Activated T-helper 2 cell treated with anti-CD3 and anti-CD28 coated beads, Interferon-gamma antibody, Interleukin-2, Interleukin-4, amounts not matched to agents 10 μg/mL and 5 μg/mL and 100 μg/mL, durations not matched to agents 14 hours and 24 hours and 36 hours (primary cell): ENCODE measurements at regions not wholly inside any gene's neighbourhood (a gene's known extent, or its start where the extent isn't known, plus 50 kb on each side); places are given as distances from the start of the nearest gene placed in this dataset.

Experiments
- DNase-seq: peaks from one replicate; pipeline ENCODE4 v3.0.0; 2021; ENCODE audit warnings: low spot score
- H3K27ac Mint-ChIP-seq: one replicate; pipeline ENCODE4 v1.8.0; 2021; ENCODE audit warnings: mixed read lengths
- H3K27me3 Mint-ChIP-seq: one replicate; pipeline ENCODE4 v1.8.0; 2021; ENCODE audit warnings: low read depth, mixed read lengths
- H3K36me3 Mint-ChIP-seq: one replicate; pipeline ENCODE4 v1.8.0; 2021; ENCODE audit warnings: low read depth, mixed read lengths
- H3K4me1 Mint-ChIP-seq: one replicate; pipeline ENCODE4 v1.8.0; 2021; ENCODE audit warnings: low read depth, mixed read lengths
- H3K4me3 Mint-ChIP-seq: one replicate; pipeline ENCODE4 v1.8.0; 2021; ENCODE audit warnings: low read depth, mild to moderate bottlenecking, moderate library complexity, mixed read lengths
- H3K9me3 Mint-ChIP-seq: one replicate; pipeline ENCODE4 v1.8.0; 2021; ENCODE audit warnings: mixed read lengths
- intact Hi-C: fragments of 100-400 bp; cut with micrococcal nuclease; formaldehyde crosslinking; loops from one replicate; pipeline ENCODE4 v1.15.1; 2023

DNA sequence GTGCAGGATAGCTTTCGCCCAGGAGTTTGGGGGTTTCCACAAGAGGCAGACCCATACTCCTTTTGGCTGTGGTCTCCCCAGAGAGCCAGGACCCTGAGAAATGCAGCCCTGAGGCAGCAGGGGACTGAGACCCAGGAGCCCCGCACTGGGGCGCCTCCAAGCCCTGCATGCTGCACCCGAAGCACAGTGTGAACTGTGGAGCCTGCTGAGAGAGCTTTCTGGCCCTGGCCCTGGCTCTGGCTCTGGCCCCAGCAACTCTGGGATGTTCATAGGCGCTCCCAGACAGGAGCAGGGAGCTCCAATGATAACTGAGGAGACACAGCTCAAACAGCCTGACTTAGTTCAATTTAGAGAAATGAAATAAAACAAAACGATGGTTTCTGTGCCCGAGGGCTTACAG is 96.4 kb upstream of the TEX51 start:
- Mint-ChIP-seq H3K36me3 (no peaks in the 10 kb centered on the region), H3K4me1 (no peaks in the 10 kb centered on the region), H3K27ac (no peak overlapping the region), H3K9me3 (no peaks in the 10 kb centered on the region), H3K27me3 (no peaks in the 10 kb centered on the region), H3K4me3 (no peak overlapping the region)
- no peak for DNase-seq
- intact Hi-C loops, result no loop called here

DNA sequence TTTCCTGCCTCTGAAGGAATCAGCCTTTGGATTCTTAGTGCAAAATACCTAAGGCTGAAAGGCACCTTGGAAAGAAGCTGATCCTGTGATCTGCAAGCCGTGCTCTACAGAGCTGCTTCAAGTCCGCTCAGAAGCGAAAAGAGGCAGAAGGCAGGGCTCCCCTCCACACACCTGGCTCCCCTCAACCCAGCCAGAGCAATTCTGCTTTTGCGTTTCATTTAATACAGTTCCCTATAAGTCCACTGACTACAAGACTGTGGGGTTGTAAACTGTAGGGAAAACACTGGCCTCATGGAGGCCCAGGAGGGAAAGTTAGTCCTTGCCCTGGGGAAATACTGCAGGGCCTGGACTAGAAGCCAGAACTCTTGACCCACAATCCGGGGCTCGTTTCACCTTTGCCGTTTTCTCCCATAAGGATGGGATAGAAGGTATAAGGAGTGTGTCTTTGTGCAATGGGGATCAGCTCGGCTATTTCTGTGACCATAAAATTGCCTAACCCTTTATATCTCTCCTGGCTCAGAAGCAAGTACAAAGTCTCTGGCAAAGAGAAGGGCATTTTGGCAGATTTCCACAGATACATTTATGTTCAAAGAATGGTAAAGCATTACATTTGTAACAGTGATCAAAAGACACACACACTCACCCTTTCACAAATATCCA is 95.8 kb upstream of the TEX51 start:
- intact Hi-C loops, result no loop called here
- Mint-ChIP-seq H3K27me3 (no peaks in the 10 kb centered on the region), H3K9me3 (no peaks in the 10 kb centered on the region), H3K4me3 (no peak overlapping the region), H3K36me3 (no peaks in the 10 kb centered on the region), H3K27ac (no peak overlapping the region), H3K4me1 (no peaks in the 10 kb centered on the region)
- DNase-seq, result no peak

GRCh38 chr2:126803434-126803775 is 95.3 kb upstream of the TEX51 start:
- H3K9me3 Mint-ChIP-seq, result no peaks in the 10 kb centered on the region
- H3K4me3 Mint-ChIP-seq, result no peak overlapping the region
- intact Hi-C loops, result no loop called here
- no peaks in the 10 kb centered on the region for H3K27me3 Mint-ChIP-seq
- H3K36me3 Mint-ChIP-seq, result no peaks in the 10 kb centered on the region
- H3K4me1 Mint-ChIP-seq, result no peaks in the 10 kb centered on the region
- no peak for DNase-seq
- H3K27ac Mint-ChIP-seq, result no peak overlapping the region

- no peaks in the 10 kb centered on the region for H3K9me3 Mint-ChIP-seq
- intact Hi-C loops, result no loop called here
- no peaks in the 10 kb centered on the region for H3K36me3 Mint-ChIP-seq
- H3K27me3 Mint-ChIP-seq, result no peaks in the 10 kb centered on the region
- no peak for DNase-seq
- no peaks in the 10 kb centered on the region for H3K4me1 Mint-ChIP-seq
- H3K27ac Mint-ChIP-seq, result no peak overlapping the region
- H3K4me3 Mint-ChIP-seq, result no peak overlapping the region
Observed at GRCh38 chr2:126804347-126804746, 94.3 kb upstream of the TEX51 start.

GRCh38 chr2:126808929-126809328 is 89.8 kb upstream of the TEX51 start:
- intact Hi-C loops, result no loop called here
- Mint-ChIP-seq H3K4me1 (no peaks in the 10 kb centered on the region), H3K4me3 (no peak overlapping the region), H3K36me3 (no peaks in the 10 kb centered on the region), H3K27me3 (no peaks in the 10 kb centered on the region), H3K27ac (no peak overlapping the region), H3K9me3 (no peaks in the 10 kb centered on the region)
- no peak for DNase-seq

- H3K36me3 Mint-ChIP-seq, result no peaks in the 10 kb centered on the region
- H3K27ac Mint-ChIP-seq, result no peak overlapping the region
- no peak for DNase-seq
- H3K9me3 Mint-ChIP-seq, result no peaks in the 10 kb centered on the region
- H3K27me3 Mint-ChIP-seq, result no peaks in the 10 kb centered on the region
- H3K4me3 Mint-ChIP-seq, result no peak overlapping the region
- intact Hi-C loops, result no loop called here
- H3K4me1 Mint-ChIP-seq, result no peaks in the 10 kb centered on the region
Observed at GRCh38 chr2:126809340-126809739, 89.3 kb upstream of the TEX51 start.

DNA sequence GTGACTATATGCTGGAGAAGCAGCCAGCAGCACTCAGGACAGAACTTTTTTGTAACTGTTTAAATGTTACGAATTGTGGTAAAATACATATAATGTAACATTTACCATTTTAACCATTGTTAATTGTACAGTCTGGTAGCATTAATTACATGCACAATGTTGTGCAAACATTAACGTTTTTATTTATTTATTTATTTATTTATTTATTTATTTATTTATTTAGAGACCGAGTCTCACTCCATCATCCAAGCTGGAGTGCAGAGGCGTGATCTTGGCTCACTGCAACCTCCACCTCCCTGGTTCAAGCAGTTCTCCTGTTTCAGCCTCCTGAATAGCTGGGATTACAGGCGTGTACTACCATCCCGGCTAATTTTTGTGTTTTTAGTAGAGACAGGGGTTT is 88.7 kb upstream of the TEX51 start:
- intact Hi-C loops, result no loop called here
- H3K4me3 Mint-ChIP-seq, result no peak overlapping the region
- H3K27me3 Mint-ChIP-seq, result no peaks in the 10 kb centered on the region
- DNase-seq, result no peak
- no peaks in the 10 kb centered on the region for H3K4me1 Mint-ChIP-seq
- no peaks in the 10 kb centered on the region for H3K36me3 Mint-ChIP-seq
- no peaks in the 10 kb centered on the region for H3K9me3 Mint-ChIP-seq
- H3K27ac Mint-ChIP-seq, result no peak overlapping the region

DNA sequence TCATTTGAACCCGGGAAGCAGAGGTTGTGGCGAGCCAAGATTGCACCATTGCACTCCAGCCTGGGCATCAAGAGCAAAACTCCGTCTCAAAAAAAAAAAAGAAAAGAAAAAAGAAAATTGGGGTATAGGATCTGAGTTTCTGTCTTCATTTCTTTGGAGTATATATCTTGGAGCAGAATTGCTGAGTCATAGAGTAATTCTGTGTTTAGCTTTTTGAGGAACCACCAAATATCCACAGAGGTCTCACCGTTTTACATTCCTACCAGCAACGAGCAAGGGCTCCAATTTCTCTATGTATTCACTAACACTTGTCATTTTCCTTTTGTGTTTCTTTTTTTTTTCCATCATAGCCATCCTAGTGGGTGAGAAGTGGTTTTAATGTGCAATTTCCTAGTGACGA is 87.6 kb upstream of the TEX51 start:
- intact Hi-C loops, result no loop called here
- no peak for DNase-seq
- Mint-ChIP-seq H3K27me3 (no peaks in the 10 kb centered on the region), H3K27ac (no peak overlapping the region), H3K9me3 (no peaks in the 10 kb centered on the region), H3K4me1 (no peaks in the 10 kb centered on the region), H3K4me3 (no peak overlapping the region), H3K36me3 (no peaks in the 10 kb centered on the region)

GRCh38 chr2:126817172-126817571 is 81.5 kb upstream of the TEX51 start:
- Mint-ChIP-seq H3K4me3 (no peak overlapping the region), H3K27me3 (peaks cover 9% of the 10 kb centered on the region), H3K27ac (no peak overlapping the region), H3K36me3 (no peaks in the 10 kb centered on the region), H3K4me1 (no peaks in the 10 kb centered on the region), H3K9me3 (no peaks in the 10 kb centered on the region)
- no peak for DNase-seq
- intact Hi-C loops, result no loop called here

GRCh38 chr2:126822115-126822514 is 76.6 kb upstream of the TEX51 start:
- Mint-ChIP-seq H3K4me1 (no peaks in the 10 kb centered on the region), H3K27me3 (peaks cover 9% of the 10 kb centered on the region), H3K27ac (no peak overlapping the region), H3K36me3 (no peaks in the 10 kb centered on the region), H3K9me3 (no peaks in the 10 kb centered on the region), H3K4me3 (no peak overlapping the region)
- intact Hi-C loops, result no loop called here
- no peak for DNase-seq

DNA sequence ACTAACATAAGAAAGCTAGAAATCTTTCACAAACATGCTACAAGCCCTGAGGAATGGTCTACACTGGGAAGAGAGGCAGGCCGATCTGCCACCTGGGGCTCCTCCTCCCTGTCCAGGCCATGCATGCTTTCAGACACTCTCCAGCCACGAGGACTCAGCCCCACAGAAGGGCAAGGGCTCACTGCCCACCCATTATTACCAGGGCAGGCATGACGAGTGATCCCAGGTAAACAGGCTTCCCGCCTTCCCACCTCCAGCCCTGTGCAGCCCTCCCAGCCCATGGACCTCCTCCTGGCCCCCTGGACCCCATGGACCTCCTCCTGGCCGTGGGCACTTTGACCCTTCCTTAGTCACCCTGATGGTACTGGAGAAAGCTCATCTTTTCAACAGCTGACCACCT is 75.8 kb upstream of the TEX51 start:
- Mint-ChIP-seq H3K9me3 (no peaks in the 10 kb centered on the region), H3K36me3 (no peaks in the 10 kb centered on the region), H3K4me3 (no peak overlapping the region), H3K27me3 (peaks cover 9% of the 10 kb centered on the region), H3K27ac (no peak overlapping the region), H3K4me1 (no peaks in the 10 kb centered on the region)
- intact Hi-C loops, result no loop called here
- DNase-seq, result no peak

- H3K9me3 Mint-ChIP-seq, result no peaks in the 10 kb centered on the region
- no peaks in the 10 kb centered on the region for H3K36me3 Mint-ChIP-seq
- H3K4me3 Mint-ChIP-seq, result no peak overlapping the region
- DNase-seq, result no peak
- H3K27me3 Mint-ChIP-seq, result peaks cover 4% of the 10 kb centered on the region
- intact Hi-C loops, result no loop called here
- H3K27ac Mint-ChIP-seq, result no peak overlapping the region
- no peaks in the 10 kb centered on the region for H3K4me1 Mint-ChIP-seq
Observed at GRCh38 chr2:126823951-126824350, 74.7 kb upstream of the TEX51 start.

DNA sequence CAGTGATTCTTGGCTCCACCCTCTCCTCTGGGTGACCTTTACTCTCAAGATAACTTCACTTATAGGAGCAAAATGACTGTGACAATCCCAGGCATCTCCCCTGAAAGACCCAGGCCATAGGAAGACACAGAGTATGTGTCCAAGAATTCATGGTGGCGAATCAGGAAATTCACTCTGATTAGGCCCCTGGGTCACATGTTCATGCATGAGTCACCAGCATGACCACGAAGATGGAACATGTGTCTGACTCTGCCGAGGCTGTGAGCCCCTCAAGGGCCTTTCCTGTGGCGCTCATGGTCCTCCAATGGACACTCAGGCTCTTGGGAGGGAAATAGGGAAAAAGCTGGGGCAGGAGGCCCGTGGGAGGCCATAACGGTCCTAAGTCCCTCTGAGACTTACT is 74.0 kb upstream of the TEX51 start:
- H3K4me3 Mint-ChIP-seq, result no peak overlapping the region

DNA sequence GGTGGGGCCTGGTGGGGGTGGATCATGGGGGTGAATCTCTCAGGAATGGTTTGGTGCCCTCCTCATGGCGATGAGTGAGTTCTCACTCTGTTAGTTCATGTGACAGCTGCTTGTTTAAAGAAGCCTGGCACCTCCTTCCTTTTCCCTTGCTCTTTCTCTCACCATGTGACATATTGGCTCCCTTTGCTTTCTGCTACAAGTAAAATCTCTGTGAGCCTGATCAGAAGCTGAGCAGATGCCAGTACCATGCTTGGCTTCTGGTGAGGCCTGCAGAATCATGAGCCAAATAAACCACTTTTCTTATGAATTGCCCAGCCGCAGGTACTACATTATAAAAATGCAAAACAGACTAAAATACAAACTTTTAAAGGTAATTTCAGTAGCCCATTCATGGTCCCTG is 73.4 kb upstream of the TEX51 start:
- Mint-ChIP-seq H3K4me1 (no peaks in the 10 kb centered on the region), H3K9me3 (no peaks in the 10 kb centered on the region), H3K27ac (no peak overlapping the region), H3K36me3 (no peaks in the 10 kb centered on the region), H3K4me3 (no peak overlapping the region), H3K27me3 (peaks cover 2% of the 10 kb centered on the region)
- intact Hi-C loops, result no loop called here
- DNase-seq, result no peak

More for the DNA sequence above, 74.0 kb upstream of the TEX51 start:
- no peaks in the 10 kb centered on the region for H3K36me3 Mint-ChIP-seq
- peaks cover 4% of the 10 kb centered on the region for H3K27me3 Mint-ChIP-seq
- no peak overlapping the region for H3K27ac Mint-ChIP-seq
- H3K4me1 Mint-ChIP-seq, result no peaks in the 10 kb centered on the region
- no peaks in the 10 kb centered on the region for H3K9me3 Mint-ChIP-seq
- intact Hi-C loops, result no loop called here
- DNase-seq, result no peak
